ENCODE measurements at regions not wholly inside any gene's neighbourhood (a gene's known extent, or its start where the extent isn't known, plus 50 kb on each side); places are given as distances from the start of the nearest gene placed in this dataset.

DNA sequence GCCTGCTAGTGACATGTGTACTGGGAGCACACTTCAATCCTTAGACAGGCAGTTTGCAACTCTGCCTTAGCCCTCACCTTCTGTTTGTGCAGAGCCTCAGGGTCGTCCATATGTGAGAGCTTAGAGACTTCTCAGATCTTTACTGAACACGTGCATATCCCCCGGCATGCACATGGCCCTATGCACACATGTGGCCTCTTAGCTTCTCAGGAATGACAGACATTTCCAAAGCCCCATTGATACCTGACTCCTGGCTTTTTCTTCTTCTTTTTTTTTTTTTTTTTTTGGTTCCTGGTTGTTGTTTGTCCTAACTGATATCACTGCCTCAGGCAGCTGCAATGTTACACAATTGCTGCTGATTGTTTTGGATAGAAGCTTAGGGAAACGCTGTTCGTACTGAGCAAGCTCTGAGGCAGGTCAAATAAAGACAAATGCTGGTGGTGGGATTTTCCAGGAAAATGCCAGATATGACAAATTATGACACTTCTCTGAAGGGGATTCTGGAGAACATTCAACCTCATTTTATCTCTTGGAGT, 107.2 kb upstream of the RGMA start:
- Histone ChIP-seq H3K4me1 (ENCODE audit: control insufficient read depth in 2 of 2, insufficient read depth in 2 of 2, low read length in 1 of 2) (no peaks in the 10 kb centered on the region), H3K27me3 (ENCODE audit: control insufficient read depth in 1 of 2, insufficient read depth in 2 of 2, low read length in 2 of 2) (no peaks in the 10 kb centered on the region), H3K4me3 (ENCODE audit: low read depth in 1 of 2, low read length in 2 of 2) (no peak overlapping the region), H3K27ac (ENCODE audit: low read depth in 2 of 2, low read length in 1 of 2) (no peak overlapping the region), H3K9me3 (ENCODE audit: control insufficient read depth in 2 of 2, insufficient read depth in 1 of 2, low read depth in 1 of 2, low read length in 1 of 2) (no peaks in the 10 kb centered on the region), H3K36me3 (ENCODE audit: control insufficient read depth in 2 of 2, insufficient read depth in 2 of 2, low read length in 1 of 2) (no peaks in the 10 kb centered on the region)
- WGBS, 2 donors: 61 to 66% methylated on average over 5 of the region's 5 CpGs

GRCh38 chr15:93195109-93195508, 106.1 kb upstream of the RGMA start:
- Histone ChIP-seq H3K4me1 (ENCODE audit: control insufficient read depth in 2 of 2, insufficient read depth in 2 of 2, low read length in 1 of 2) (no peaks in the 10 kb centered on the region), H3K27ac (ENCODE audit: low read depth in 2 of 2, low read length in 1 of 2) (no peak overlapping the region), H3K27me3 (ENCODE audit: control insufficient read depth in 1 of 2, insufficient read depth in 2 of 2, low read length in 2 of 2) (no peaks in the 10 kb centered on the region), H3K4me3 (ENCODE audit: low read depth in 1 of 2, low read length in 2 of 2) (no peak overlapping the region), H3K36me3 (ENCODE audit: control insufficient read depth in 2 of 2, insufficient read depth in 2 of 2, low read length in 1 of 2) (no peaks in the 10 kb centered on the region), H3K9me3 (ENCODE audit: control insufficient read depth in 2 of 2, insufficient read depth in 1 of 2, low read depth in 1 of 2, low read length in 1 of 2) (no peaks in the 10 kb centered on the region)
- 73 to 81% methylated on average over 3 of the region's 3 CpGs for WGBS, 2 donors

DNA sequence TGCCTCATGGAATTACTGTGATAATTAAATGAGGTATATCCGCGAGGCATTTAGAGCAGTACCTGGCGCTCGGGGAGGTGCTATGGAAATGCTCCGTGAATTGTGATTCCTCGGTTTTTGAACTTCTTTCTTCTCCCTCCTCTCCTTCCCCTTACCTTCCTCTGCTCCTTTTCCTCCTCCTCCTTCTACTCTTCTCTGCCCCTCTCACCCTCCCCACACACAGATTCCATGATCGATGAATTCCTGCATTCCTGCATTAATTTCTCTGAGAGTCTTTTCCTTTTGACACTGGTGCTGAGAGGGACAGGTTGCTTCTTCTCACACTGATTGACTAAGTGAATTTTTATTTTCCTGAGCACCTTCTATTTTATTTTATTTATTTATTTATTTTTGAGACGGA, 101.2 kb upstream of the RGMA start:
- 88 to 91% methylated on average over 8 of the region's 8 CpGs for WGBS, 2 donors
- Histone ChIP-seq H3K27ac (ENCODE audit: low read depth in 2 of 2, low read length in 1 of 2) (no peak overlapping the region), H3K36me3 (ENCODE audit: control insufficient read depth in 2 of 2, insufficient read depth in 2 of 2, low read length in 1 of 2) (no peaks in the 10 kb centered on the region), H3K4me3 (ENCODE audit: low read depth in 1 of 2, low read length in 2 of 2) (no peak overlapping the region), H3K9me3 (ENCODE audit: control insufficient read depth in 2 of 2, insufficient read depth in 1 of 2, low read depth in 1 of 2, low read length in 1 of 2) (no peaks in the 10 kb centered on the region), H3K27me3 (ENCODE audit: control insufficient read depth in 1 of 2, insufficient read depth in 2 of 2, low read length in 2 of 2) (no peaks in the 10 kb centered on the region), H3K4me1 (ENCODE audit: control insufficient read depth in 2 of 2, insufficient read depth in 2 of 2, low read length in 1 of 2) (no peaks in the 10 kb centered on the region)

- H3K9me3 ChIP-seq (ENCODE audit: control insufficient read depth in 2 of 2, insufficient read depth in 1 of 2, low read depth in 1 of 2, low read length in 1 of 2): no peaks in the 10 kb centered on the region
- no peak overlapping the region for H3K4me3 ChIP-seq (ENCODE audit: low read depth in 1 of 2, low read length in 2 of 2)
- no peaks in the 10 kb centered on the region for H3K27me3 ChIP-seq (ENCODE audit: control insufficient read depth in 1 of 2, insufficient read depth in 2 of 2, low read length in 2 of 2)
- no peaks in the 10 kb centered on the region for H3K36me3 ChIP-seq (ENCODE audit: control insufficient read depth in 2 of 2, insufficient read depth in 2 of 2, low read length in 1 of 2)
- no peaks in the 10 kb centered on the region for H3K4me1 ChIP-seq (ENCODE audit: control insufficient read depth in 2 of 2, insufficient read depth in 2 of 2, low read length in 1 of 2)
- no peak overlapping the region for H3K27ac ChIP-seq (ENCODE audit: low read depth in 2 of 2, low read length in 1 of 2)
- WGBS, 2 donors: 52 to 64% methylated on average over 9 of the region's 9 CpGs
Measured at GRCh38 chr15:93189561-93189960, 100.5 kb upstream of the RGMA start.

DNA sequence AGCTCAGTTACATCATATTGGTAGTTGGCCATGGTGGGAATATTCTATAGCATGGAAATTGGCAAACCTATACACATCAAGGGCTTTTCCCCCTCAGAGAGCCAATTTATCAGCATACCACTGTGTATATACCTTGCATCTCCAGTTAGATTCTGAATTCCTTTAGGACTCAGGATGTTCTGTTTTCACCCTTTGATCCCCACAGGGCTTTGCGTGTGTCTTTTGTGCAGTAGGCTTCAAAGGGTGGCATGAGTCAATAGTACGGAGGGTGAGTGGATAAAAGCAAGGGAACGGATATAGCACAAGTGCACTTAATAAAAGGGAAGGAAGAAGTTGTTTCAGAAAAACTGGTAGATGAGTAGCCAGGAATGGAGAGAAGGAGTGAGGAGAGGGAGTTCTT, 99.2 kb upstream of the RGMA start:
- WGBS, 2 donors: 89 to 92% methylated on average over 3 of the region's 3 CpGs
- no peak overlapping the region for H3K4me3 ChIP-seq (ENCODE audit: low read depth in 1 of 2, low read length in 2 of 2)
- H3K9me3 ChIP-seq (ENCODE audit: control insufficient read depth in 2 of 2, insufficient read depth in 1 of 2, low read depth in 1 of 2, low read length in 1 of 2): no peaks in the 10 kb centered on the region
- no peaks in the 10 kb centered on the region for H3K4me1 ChIP-seq (ENCODE audit: control insufficient read depth in 2 of 2, insufficient read depth in 2 of 2, low read length in 1 of 2)
- H3K27ac ChIP-seq (ENCODE audit: low read depth in 2 of 2, low read length in 1 of 2): no peak overlapping the region
- H3K27me3 ChIP-seq (ENCODE audit: control insufficient read depth in 1 of 2, insufficient read depth in 2 of 2, low read length in 2 of 2): no peaks in the 10 kb centered on the region
- H3K36me3 ChIP-seq (ENCODE audit: control insufficient read depth in 2 of 2, insufficient read depth in 2 of 2, low read length in 1 of 2): no peaks in the 10 kb centered on the region

- H3K4me3 ChIP-seq (ENCODE audit: low read depth in 1 of 2, low read length in 2 of 2): no peak overlapping the region
- no peak overlapping the region for H3K27ac ChIP-seq (ENCODE audit: low read depth in 2 of 2, low read length in 1 of 2)
- WGBS, 2 donors: 59 to 61% methylated on average over 3 of the region's 3 CpGs
- H3K4me1 ChIP-seq (ENCODE audit: control insufficient read depth in 2 of 2, insufficient read depth in 2 of 2, low read length in 1 of 2): no peaks in the 10 kb centered on the region
- no peaks in the 10 kb centered on the region for H3K27me3 ChIP-seq (ENCODE audit: control insufficient read depth in 1 of 2, insufficient read depth in 2 of 2, low read length in 2 of 2)
- H3K36me3 ChIP-seq (ENCODE audit: control insufficient read depth in 2 of 2, insufficient read depth in 2 of 2, low read length in 1 of 2): no peaks in the 10 kb centered on the region
- H3K9me3 ChIP-seq (ENCODE audit: control insufficient read depth in 2 of 2, insufficient read depth in 1 of 2, low read depth in 1 of 2, low read length in 1 of 2): no peaks in the 10 kb centered on the region
Measured at GRCh38 chr15:93185796-93186195, 96.8 kb upstream of the RGMA start.

GRCh38 chr15:93182703-93183205, 93.7 kb upstream of the RGMA start:
- H3K9me3 ChIP-seq (ENCODE audit: control insufficient read depth in 2 of 2, insufficient read depth in 1 of 2, low read depth in 1 of 2, low read length in 1 of 2): no peaks in the 10 kb centered on the region
- H3K4me1 ChIP-seq (ENCODE audit: control insufficient read depth in 2 of 2, insufficient read depth in 2 of 2, low read length in 1 of 2): no peaks in the 10 kb centered on the region
- 68 to 75% methylated on average over 8 of the region's 8 CpGs for WGBS, 2 donors
- no peak overlapping the region for H3K27ac ChIP-seq (ENCODE audit: low read depth in 2 of 2, low read length in 1 of 2)
- no peaks in the 10 kb centered on the region for H3K36me3 ChIP-seq (ENCODE audit: control insufficient read depth in 2 of 2, insufficient read depth in 2 of 2, low read length in 1 of 2)
- no peaks in the 10 kb centered on the region for H3K27me3 ChIP-seq (ENCODE audit: control insufficient read depth in 1 of 2, insufficient read depth in 2 of 2, low read length in 2 of 2)
- H3K4me3 ChIP-seq (ENCODE audit: low read depth in 1 of 2, low read length in 2 of 2): no peak overlapping the region

GRCh38 chr15:93180656-93181055, 91.6 kb upstream of the RGMA start:
- WGBS, 2 donors: 71 to 76% methylated on average over 6 of the region's 6 CpGs
- H3K27me3 ChIP-seq (ENCODE audit: control insufficient read depth in 1 of 2, insufficient read depth in 2 of 2, low read length in 2 of 2): no peaks in the 10 kb centered on the region
- H3K9me3 ChIP-seq (ENCODE audit: control insufficient read depth in 2 of 2, insufficient read depth in 1 of 2, low read depth in 1 of 2, low read length in 1 of 2): no peaks in the 10 kb centered on the region
- no peaks in the 10 kb centered on the region for H3K36me3 ChIP-seq (ENCODE audit: control insufficient read depth in 2 of 2, insufficient read depth in 2 of 2, low read length in 1 of 2)
- H3K4me3 ChIP-seq (ENCODE audit: low read depth in 1 of 2, low read length in 2 of 2): no peak overlapping the region
- H3K4me1 ChIP-seq (ENCODE audit: control insufficient read depth in 2 of 2, insufficient read depth in 2 of 2, low read length in 1 of 2): no peaks in the 10 kb centered on the region
- no peak overlapping the region for H3K27ac ChIP-seq (ENCODE audit: low read depth in 2 of 2, low read length in 1 of 2)

GRCh38 chr15:93180128-93180527, 91.1 kb upstream of the RGMA start:
- no peaks in the 10 kb centered on the region for H3K9me3 ChIP-seq (ENCODE audit: control insufficient read depth in 2 of 2, insufficient read depth in 1 of 2, low read depth in 1 of 2, low read length in 1 of 2)
- no peaks in the 10 kb centered on the region for H3K4me1 ChIP-seq (ENCODE audit: control insufficient read depth in 2 of 2, insufficient read depth in 2 of 2, low read length in 1 of 2)
- H3K27me3 ChIP-seq (ENCODE audit: control insufficient read depth in 1 of 2, insufficient read depth in 2 of 2, low read length in 2 of 2): no peaks in the 10 kb centered on the region
- no peaks in the 10 kb centered on the region for H3K36me3 ChIP-seq (ENCODE audit: control insufficient read depth in 2 of 2, insufficient read depth in 2 of 2, low read length in 1 of 2)
- H3K27ac ChIP-seq (ENCODE audit: low read depth in 2 of 2, low read length in 1 of 2): no peak overlapping the region
- 82 to 86% methylated on average over 7 of the region's 7 CpGs for WGBS, 2 donors
- no peak overlapping the region for H3K4me3 ChIP-seq (ENCODE audit: low read depth in 1 of 2, low read length in 2 of 2)

GRCh38 chr15:93179700-93180102, 90.7 kb upstream of the RGMA start:
- 81 to 83% methylated on average over 17 of the region's 17 CpGs for WGBS, 2 donors
- H3K27ac ChIP-seq (ENCODE audit: low read depth in 2 of 2, low read length in 1 of 2): no peak overlapping the region
- H3K9me3 ChIP-seq (ENCODE audit: control insufficient read depth in 2 of 2, insufficient read depth in 1 of 2, low read depth in 1 of 2, low read length in 1 of 2): no peaks in the 10 kb centered on the region
- no peaks in the 10 kb centered on the region for H3K36me3 ChIP-seq (ENCODE audit: control insufficient read depth in 2 of 2, insufficient read depth in 2 of 2, low read length in 1 of 2)
- no peaks in the 10 kb centered on the region for H3K27me3 ChIP-seq (ENCODE audit: control insufficient read depth in 1 of 2, insufficient read depth in 2 of 2, low read length in 2 of 2)
- no peak overlapping the region for H3K4me3 ChIP-seq (ENCODE audit: low read depth in 1 of 2, low read length in 2 of 2)
- H3K4me1 ChIP-seq (ENCODE audit: control insufficient read depth in 2 of 2, insufficient read depth in 2 of 2, low read length in 1 of 2): no peaks in the 10 kb centered on the region

Data from esophagus (tissue), 2 donors.